ENCODE measurements at regions not wholly inside any gene's neighbourhood (a gene's known extent, or its start where the extent isn't known, plus 50 kb on each side); places are given as distances from the start of the nearest gene placed in this dataset.

GRCh38 chr20:39473536-39473935 lies 511.4 kb downstream of the DHX35 start:
- TF ChIP-seq, protein P1, sequence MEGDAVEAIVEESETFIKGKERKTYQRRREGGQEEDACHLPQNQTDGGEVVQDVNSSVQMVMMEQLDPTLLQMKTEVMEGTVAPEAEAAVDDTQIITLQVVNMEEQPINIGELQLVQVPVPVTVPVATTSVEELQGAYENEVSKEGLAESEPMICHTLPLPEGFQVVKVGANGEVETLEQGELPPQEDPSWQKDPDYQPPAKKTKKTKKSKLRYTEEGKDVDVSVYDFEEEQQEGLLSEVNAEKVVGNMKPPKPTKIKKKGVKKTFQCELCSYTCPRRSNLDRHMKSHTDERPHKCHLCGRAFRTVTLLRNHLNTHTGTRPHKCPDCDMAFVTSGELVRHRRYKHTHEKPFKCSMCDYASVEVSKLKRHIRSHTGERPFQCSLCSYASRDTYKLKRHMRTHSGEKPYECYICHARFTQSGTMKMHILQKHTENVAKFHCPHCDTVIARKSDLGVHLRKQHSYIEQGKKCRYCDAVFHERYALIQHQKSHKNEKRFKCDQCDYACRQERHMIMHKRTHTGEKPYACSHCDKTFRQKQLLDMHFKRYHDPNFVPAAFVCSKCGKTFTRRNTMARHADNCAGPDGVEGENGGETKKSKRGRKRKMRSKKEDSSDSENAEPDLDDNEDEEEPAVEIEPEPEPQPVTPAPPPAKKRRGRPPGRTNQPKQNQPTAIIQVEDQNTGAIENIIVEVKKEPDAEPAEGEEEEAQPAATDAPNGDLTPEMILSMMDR (IDR thresholded peaks at IDR 0.05) = no peak
- TF ChIP-seq POLR2A (IDR thresholded peaks at IDR 0.05) = no peak
- TF ChIP-seq EP300 (IDR thresholded peaks at IDR 0.05) = no peak
- no peak for TF ChIP-seq POLR2AphosphoS5 (IDR thresholded peaks at IDR 0.05)

Measured in stomach (tissue), 4 donors.